Activated CD4-positive, alpha-beta T cell treated with anti-CD3 and anti-CD28 coated beads, Interleukin-2, amount 50 U/mL, for 16 hours (primary cell): ENCODE measurements at regions not wholly inside any gene's neighbourhood (a gene's known extent, or its start where the extent isn't known, plus 50 kb on each side); places are given as distances from the start of the nearest gene placed in this dataset.

Experiments
- DNase-seq: peaks from one replicate; pipeline ENCODE4 v3.0.0-alpha.2; 2020

GRCh38 chr5:34570143-34570542 is 86.0 kb upstream of the RAI14 start:
- no peak for DNase-seq

- no peak for DNase-seq
Observed at GRCh38 chr5:34570721-34571676, 85.1 kb upstream of the RAI14 start.

- DNase-seq = no peak
Observed at GRCh38 chr5:34571677-34572041, 84.5 kb upstream of the RAI14 start.

- DNase-seq = no peak
Observed at GRCh38 chr5:34574936-34575467, 81.1 kb upstream of the RAI14 start.

- DNase-seq = no peak
Observed at GRCh38 chr5:34576891-34577666, 79.0 kb upstream of the RAI14 start.

GRCh38 chr5:34578962-34579361 is 77.2 kb upstream of the RAI14 start:
- no peak for DNase-seq

- DNase-seq = no peak
Observed at GRCh38 chr5:34580983-34581382, 75.1 kb upstream of the RAI14 start.

- DNase-seq = no peak
Observed at GRCh38 chr5:34582371-34582770, 73.8 kb upstream of the RAI14 start.

GRCh38 chr5:34583167-34583566 is 73.0 kb upstream of the RAI14 start:
- no peak for DNase-seq

GRCh38 chr5:34584165-34584564 is 72.0 kb upstream of the RAI14 start:
- DNase-seq = no peak

- no peak for DNase-seq
Observed at GRCh38 chr5:34585601-34586104, 70.5 kb upstream of the RAI14 start.

- DNase-seq = peak; percentile 18
Observed at GRCh38 chr5:34586117-34586885, 69.8 kb upstream of the RAI14 start.

GRCh38 chr5:34587355-34588241 is 68.5 kb upstream of the RAI14 start:
- peak; percentile 7 for DNase-seq

GRCh38 chr5:34589832-34590231 is 66.3 kb upstream of the RAI14 start:
- no peak for DNase-seq

- DNase-seq = no peak
Observed at GRCh38 chr5:34591723-34592122, 64.4 kb upstream of the RAI14 start.

- DNase-seq = no peak
Observed at GRCh38 chr5:34597034-34598027, 58.8 kb upstream of the RAI14 start.

- no peak for DNase-seq
Observed at GRCh38 chr5:34598177-34598794, 57.8 kb upstream of the RAI14 start.

- DNase-seq = no peak
Observed at GRCh38 chr5:34599471-34600117, 56.5 kb upstream of the RAI14 start.

- DNase-seq = no peak
Observed at GRCh38 chr5:34600118-34600493, 56.0 kb upstream of the RAI14 start.
